Uterus (tissue), 2 donors: ENCODE measurements at regions not wholly inside any gene's neighbourhood (a gene's known extent, or its start where the extent isn't known, plus 50 kb on each side); places are given as distances from the start of the nearest gene placed in this dataset.

ENCODE experiments used
- POLR2A ChIP-seq, 2 donors: fragments of 450-650 bp; IDR thresholded peaks; one replicate each; pipeline ENCODE4 v1.6.1; 2016; ENCODE audit warnings: antibody characterized with exemption in 2 of 2, mild to moderate bottlenecking in 1 of 2, moderate library complexity in 1 of 2
- TF ChIP-seq, protein P1 (sequence below), 4 experiments: fragments of 200-600 bp in 2 of 4; fragments of 450-650 bp in 2 of 4; sonication (generic) in 2 of 4; IDR thresholded peaks; one replicate each; pipeline ENCODE4 v1.5.1; 2016 to 2019; ENCODE audit warnings: antibody characterized with exemption in 4 of 4, mild to moderate bottlenecking in 2 of 4, moderate library complexity in 1 of 4

- TF ChIP-seq, protein P1, sequence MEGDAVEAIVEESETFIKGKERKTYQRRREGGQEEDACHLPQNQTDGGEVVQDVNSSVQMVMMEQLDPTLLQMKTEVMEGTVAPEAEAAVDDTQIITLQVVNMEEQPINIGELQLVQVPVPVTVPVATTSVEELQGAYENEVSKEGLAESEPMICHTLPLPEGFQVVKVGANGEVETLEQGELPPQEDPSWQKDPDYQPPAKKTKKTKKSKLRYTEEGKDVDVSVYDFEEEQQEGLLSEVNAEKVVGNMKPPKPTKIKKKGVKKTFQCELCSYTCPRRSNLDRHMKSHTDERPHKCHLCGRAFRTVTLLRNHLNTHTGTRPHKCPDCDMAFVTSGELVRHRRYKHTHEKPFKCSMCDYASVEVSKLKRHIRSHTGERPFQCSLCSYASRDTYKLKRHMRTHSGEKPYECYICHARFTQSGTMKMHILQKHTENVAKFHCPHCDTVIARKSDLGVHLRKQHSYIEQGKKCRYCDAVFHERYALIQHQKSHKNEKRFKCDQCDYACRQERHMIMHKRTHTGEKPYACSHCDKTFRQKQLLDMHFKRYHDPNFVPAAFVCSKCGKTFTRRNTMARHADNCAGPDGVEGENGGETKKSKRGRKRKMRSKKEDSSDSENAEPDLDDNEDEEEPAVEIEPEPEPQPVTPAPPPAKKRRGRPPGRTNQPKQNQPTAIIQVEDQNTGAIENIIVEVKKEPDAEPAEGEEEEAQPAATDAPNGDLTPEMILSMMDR (IDR thresholded peaks at IDR 0.05), result no peak
- no peak for TF ChIP-seq POLR2A (IDR thresholded peaks at IDR 0.05)
Observed at GRCh38 chr4:108367751-108368150, 199.0 kb upstream of the LEF1 start.
